ENCODE measurements at regions not wholly inside any gene's neighbourhood (a gene's known extent, or its start where the extent isn't known, plus 50 kb on each side); places are given as distances from the start of the nearest gene placed in this dataset.

DNA sequence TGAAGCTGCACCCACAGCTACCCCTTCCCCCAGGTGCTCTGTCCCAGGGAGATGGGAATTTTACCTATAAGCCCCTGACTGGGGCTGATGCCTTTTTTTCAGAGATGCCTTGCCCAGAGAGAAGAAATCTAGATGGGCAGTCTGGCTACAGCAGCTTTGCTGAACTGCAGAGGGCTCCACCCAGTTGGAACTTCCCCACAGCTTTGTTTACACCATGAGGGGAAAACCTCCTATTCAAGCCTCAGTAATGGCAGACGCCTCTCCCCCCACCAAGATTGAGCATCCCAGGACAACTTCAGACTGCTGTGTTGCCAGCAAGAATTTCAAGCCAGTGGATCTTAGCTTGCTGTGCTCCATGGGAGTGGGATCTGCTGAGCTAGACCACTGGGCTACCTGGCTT is 122.6 kb upstream of the MOCS1 start:
- DNase-seq: no peak

DNA sequence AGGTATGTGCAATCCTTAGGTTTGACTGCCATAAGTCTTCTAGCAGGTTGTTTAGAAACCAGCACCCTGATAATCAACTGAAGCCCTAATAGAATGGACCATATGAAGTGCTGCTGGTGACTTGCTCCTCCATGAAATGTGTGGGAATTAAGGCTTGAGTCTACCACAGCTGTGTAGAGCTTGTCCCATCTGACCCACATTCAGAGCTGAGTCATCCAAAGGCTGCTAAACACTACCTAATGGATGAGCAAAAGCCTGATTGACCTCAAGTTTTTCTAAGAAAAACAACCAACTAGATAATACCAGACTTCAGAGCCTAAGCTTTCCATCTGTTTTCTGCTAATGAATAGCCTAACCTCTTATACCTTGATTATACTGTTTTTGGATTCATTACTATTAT is 120.3 kb upstream of the MOCS1 start:
- DNase-seq: no peak

GRCh38 chr6:40054186-40054585 is 119.9 kb upstream of the MOCS1 start:
- no peak for DNase-seq

DNA sequence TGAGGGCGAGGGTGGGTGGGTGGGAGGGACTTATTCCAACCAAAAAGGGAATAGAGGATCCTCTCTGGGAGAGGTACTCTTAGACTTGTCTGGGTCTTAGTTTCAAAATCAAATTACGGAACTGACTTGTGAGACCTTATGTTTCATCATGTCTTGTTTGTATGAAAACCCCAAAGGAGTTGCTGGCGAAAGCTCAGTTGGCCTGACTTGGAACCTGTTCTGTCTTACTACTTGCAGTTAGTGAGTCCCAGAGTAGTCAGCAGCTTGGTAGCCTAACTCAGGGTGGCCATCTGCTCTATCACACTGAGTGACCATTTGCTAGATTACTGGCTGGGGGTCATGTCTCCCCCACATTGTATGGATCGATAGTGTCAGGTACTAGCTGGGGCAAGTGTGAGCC is 114.9 kb upstream of the MOCS1 start:
- DNase-seq: no peak

DNA sequence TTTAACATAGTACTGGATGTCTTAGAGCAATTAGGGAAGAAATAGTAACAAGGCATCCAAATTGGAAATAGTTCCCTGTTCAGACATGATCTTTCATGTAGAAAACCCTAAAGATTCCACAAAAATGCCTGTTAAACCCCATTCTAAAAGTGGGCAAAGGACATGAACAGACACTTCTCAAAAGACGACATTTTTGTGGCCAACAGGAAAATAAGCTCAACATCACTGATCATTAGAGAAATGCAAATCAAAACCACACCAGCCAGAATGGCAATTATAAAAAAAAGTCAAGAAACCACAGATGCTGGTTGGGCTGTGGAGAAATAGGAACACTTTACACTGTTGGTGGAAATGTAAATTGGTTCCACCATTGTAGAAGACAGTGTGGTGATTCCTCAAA is 109.9 kb upstream of the MOCS1 start:
- DNase-seq: no peak

- DNase-seq: no peak
Observed at GRCh38 chr6:40042232-40042631, 108.0 kb upstream of the MOCS1 start.

GRCh38 chr6:40039042-40039441 is 104.8 kb upstream of the MOCS1 start:
- no peak for DNase-seq

- no peak for DNase-seq
Observed at GRCh38 chr6:40038626-40039025, 104.4 kb upstream of the MOCS1 start.

- no peak for DNase-seq
Observed at GRCh38 chr6:40037271-40037670, 103.0 kb upstream of the MOCS1 start.

DNA sequence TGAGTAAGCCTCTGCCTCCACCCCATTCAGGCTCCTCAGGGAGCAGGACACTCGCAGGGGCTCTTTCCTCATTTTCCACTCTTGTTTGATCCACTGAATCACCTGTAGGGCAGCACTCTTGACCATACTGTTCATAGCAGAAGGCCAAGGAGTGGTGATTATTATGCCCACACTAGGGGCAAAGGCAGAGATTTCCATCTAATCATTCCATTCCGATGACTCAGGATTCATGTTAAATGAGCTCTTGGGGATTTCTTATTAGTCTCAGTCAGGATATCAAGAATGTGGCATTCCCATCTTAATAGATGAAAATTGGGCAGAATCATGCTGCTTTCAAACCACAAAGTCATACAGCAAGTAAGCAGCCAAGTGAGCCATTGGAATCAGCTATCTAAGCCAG is 101.9 kb upstream of the MOCS1 start:
- no peak for DNase-seq

- DNase-seq: no peak
Observed at GRCh38 chr6:40028449-40028848, 94.2 kb upstream of the MOCS1 start.

GRCh38 chr6:40022867-40023266 is 88.6 kb upstream of the MOCS1 start:
- no peak for DNase-seq

DNA sequence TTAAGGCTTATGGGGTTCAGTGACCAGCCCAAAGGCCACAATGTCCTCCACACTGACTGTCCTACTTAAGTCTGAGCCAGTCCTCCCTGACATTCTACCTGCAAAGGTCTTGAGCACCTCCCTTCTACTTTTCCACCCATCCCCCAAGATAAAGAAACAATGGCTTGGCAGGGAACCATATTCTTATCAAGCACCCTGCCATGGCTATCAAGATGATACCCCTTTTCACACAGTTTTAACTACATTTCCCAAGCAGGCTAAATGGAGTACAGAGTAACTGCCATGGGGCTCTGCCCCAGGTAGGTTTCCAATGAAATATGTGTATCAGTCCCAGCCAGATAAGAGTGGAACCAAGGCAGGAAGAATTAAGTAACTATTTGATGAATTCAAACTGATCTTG is 85.9 kb upstream of the MOCS1 start:
- DNase-seq: no peak

DNA sequence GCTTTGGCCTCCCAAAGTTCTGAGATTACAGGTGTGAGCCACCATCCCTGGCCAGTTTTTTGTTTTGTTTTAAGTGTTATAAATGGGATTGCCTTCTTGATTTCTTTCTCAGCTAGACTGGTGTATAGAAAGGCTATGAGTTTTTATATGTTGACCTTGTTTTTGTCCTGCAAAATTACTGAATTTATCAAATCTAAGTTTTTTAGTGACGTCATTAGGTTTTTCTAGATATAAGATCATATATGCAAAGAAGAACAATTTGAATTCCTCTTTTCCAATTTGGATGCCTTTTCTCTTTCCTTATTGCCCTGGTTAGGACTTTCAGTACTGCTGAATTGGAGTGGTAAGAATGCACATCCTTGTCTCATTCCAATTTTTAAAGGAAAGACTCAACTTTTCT is 81.3 kb upstream of the MOCS1 start:
- DNase-seq: no peak

DNA sequence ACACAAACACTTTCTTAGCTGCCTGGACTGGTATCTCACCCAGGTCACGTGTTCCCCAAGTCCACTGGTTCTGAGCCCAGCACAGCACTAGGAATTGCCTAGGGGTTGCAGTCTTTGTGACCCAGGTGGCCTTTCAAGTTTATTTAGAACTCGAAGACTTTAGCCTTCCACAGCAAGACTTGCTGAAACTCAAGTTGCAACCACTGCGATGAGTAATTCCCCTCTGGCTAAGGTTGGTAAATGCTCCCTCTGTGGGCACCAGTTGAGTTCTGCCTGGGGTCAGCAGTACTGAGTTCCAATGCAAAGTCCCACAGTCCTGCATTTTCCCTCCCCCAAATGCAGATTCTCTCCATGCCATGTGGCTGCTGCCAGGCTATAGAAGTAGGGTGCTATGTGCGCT is 77.6 kb upstream of the MOCS1 start:
- no peak for DNase-seq

DNA sequence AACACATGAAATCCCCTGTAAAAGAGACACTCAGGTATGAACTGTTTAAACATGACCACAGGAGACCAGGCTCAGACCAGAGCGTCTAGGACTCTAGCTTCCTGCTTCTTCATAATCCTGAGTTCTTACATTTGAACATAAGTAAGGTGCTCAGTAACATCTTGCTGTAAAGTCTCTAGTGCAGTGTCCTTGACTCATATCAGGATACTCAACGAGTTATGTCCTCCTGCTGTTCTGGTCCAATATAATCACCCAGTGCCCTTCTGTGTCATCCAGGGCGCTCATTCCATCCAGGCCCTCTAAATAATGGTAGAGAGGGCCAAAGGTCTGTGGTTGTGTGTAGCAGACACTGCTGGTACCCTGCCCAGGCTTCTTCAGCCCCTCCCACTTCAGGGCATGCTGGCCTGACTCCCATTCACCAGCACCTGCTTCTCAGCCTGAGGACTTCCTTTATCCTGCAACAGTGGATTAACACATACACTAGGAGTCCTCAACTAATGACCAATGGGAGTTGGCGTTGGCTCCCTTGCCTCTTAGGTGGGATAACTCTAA is 66.8 kb upstream of the MOCS1 start:
- no peak for DNase-seq

GRCh38 chr6:39999006-39999867 is 65.0 kb upstream of the MOCS1 start:
- no peak for DNase-seq

DNA sequence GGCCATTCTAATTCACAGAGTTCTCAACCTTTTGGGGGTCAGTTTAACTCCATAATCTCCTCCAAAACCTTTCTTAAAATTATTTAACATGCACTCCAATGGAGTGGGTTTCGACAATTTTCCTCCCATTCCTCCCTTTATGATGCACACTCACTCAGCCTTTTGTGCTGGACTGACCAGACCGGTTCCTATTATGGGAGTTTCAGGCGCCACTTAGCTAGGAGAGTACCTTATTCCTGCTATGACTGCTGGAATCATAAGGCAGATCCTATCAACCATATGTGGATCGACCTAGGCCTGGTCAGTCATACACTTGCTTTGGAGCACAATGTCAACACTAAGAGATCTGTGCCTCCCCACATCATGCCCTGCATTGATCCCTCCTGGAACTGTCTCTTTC is 63.9 kb upstream of the MOCS1 start:
- DNase-seq: no peak

DNA sequence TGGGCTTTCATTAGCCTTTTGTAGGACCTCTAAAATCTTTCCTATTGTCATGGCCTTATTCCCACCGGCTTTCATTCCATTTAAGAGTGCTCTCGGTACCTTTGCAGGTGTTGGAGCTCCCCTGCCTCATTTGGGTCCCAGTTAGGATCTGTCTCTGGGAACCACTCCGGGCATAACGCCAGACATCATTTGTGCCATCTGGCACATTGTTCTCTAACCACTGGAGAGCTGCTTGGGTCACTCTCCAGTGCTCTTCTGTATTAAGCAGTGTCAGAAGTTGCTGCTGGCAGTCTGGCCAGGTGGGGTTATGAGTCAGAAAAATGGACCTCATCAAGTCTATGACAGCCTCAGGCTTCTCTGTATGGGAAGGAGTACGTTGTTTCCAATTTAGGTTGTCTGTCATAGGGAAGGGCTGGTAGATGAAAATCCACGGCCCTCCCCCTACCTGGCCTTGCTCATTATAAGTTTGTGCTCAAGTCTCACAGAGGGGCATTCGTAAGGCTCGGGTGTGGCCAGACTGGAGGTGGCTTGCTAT is 62.9 kb upstream of the MOCS1 start:
- DNase-seq: no peak

DNA sequence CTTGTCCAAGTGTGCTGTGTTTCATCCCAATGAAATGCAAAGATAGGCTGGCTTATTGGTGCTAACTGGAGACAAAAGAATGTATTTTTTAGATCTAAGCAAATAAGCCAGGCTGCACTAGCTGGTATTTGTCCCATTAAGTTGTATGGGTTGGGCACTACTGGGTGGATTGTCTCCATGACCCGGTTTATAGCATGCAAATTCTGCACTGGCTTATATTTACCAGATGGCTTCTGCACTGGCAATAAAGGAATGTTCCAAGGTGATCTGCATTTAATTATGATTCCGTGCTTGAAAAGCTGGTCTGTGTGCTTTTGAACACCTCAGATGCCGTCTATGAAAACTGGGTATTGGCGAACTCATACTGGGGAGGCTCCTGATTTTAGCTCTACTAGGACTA is 61.4 kb upstream of the MOCS1 start:
- DNase-seq: no peak

- DNase-seq: no peak
Observed at GRCh38 chr6:39992861-39993622, 58.8 kb upstream of the MOCS1 start.
